ENCODE measurements at regions not wholly inside any gene's neighbourhood (a gene's known extent, or its start where the extent isn't known, plus 50 kb on each side); places are given as distances from the start of the nearest gene placed in this dataset.

DNA sequence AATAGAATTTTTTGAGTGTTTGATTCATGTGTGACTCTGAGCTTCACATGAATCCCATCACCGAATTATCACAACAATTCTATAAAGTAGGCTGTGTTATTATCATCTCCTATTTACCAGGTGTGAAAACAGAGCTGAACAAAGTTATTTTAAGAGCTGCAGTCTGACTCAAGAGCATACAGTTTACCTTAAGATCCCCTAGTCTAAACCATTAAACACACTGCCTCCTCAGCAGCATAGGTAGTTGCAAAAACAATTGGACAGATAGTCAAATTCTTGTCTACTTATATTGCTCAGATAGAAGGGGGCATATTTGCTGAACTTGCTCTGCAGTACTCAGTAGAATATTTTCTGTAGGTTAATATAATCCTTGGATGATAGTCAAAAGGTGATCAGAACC lies 219.8 kb upstream of the ATP2B1 start:
- DNase-seq (ENCODE audit: low spot score): no peak

DNA sequence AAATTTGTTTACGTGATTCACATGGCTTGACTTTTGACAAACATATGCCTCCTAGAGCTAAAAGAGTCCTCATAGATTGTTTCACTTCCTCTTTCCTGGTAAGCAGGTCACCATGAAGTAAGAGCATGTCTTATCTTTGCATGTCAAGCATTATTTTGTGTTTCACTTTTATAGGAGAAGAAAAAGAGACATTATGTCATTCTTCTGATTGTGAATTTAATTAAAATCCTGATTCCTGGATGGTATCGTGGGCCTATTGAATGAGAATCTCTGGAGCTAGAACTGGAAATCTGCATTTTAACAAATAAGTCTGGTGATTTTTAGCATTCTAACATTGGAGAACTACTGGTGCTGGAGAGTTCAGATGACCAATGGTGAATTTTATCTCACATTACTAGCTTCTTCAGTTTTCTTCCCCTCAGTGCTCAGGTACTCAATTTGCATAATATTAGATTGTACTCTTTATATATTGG lies 218.6 kb upstream of the ATP2B1 start:
- DNase-seq (ENCODE audit: low spot score): no peak

- no peak for DNase-seq (ENCODE audit: low spot score)
Observed at GRCh38 chr12:89924191-89924590, 215.6 kb upstream of the ATP2B1 start.

DNA sequence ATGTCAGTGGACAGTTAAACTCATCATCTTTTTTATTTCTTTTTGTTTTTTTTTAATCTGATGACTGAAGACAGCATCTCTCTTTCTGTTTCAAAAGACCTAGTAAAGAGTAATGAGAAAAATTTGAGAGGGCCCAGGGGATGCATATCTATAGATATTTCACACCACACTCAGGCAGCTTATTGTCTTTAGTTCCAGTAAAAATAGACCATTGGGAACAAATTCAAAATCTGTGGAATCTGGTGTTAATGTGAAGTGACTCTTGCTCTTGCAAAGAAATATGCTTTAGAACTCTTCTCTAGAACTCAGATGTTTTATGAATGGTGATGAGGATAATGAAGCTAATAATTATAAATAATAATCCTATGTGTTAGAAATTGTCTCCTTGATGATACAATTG lies 214.5 kb upstream of the ATP2B1 start:
- DNase-seq (ENCODE audit: low spot score): no peak

GRCh38 chr12:89920866-89921265 lies 212.2 kb upstream of the ATP2B1 start:
- no peak for DNase-seq (ENCODE audit: low spot score)

DNA sequence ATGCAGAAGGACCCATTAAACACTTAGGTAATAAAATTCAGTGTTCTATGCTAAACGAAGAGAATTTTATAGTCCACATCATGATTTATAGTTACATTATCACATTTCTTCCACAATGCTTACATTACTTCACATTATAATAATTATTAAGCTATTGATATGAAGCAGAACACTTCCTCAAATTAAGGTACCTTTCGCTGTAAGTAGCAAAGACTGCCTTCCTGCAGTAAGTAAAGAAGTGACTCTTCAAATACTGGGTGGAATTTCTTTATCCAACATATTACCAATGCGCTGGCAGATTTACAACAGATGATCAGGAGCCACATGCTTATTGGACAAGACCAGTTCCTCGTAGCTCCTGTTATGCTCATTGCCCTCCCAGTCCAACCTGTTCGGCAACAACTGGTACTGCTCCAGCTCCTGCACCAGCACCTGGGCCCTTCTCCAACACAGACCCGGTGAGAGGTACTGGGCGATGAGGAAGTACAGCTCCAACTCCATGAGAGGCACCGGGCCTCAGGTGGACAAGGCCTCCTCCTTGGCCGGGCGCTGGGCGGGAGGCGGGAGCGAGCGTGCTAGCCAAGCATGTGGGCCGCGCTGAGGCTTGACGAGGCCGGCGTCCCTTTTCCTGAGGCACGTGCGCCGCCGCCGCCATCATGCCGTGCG lies 210.7 kb upstream of the ATP2B1 start:
- no peak for DNase-seq (ENCODE audit: low spot score)

DNA sequence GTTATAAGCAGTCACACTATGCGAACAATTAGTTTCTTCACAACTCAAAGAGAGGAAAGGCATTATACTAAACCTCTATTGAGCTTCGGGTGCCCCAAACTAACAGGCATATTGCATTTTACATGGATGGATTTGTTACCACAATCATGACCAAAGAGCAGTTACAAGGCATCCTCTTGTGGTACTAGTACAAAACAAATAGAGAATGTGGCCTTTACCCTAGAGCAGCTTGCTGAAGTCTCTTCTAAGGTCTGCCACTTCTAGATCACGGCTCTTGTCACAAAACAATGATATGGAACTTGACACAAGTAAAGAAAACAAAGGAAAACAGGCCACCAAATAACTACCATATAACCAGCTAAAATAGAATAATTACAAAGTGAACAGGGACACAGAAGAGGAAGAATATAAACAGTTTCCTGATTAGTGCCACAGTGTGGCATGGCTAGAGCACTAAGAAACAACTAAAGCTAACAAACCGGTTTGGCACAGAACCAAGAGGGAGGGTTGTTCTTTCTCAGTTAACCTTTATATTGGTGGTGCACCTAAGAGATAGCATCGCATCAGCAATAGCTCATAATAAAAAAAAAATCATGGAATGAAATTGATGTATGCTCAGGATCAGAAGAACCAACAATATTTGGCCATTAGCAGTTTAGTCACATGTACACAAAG lies 209.7 kb upstream of the ATP2B1 start:
- no peak for DNase-seq (ENCODE audit: low spot score)

DNA sequence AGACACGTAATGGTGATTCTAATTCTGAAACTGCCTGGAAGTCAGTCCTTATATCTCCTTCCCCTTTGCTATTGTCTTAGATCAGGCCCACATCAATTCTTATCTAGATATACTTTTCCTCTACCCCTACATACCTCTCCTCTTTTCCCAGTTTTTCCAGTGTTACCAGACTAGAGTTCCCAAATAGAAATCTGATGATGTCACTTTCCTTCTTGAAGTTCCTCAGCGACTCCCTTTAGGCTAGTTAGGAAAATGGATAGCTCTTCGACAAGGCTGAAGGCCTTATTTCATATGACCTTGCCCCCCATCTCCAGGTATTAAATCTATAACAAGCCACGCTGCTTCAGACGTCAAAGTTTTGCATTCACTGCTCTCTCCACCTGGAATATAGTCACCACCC lies 201.1 kb upstream of the ATP2B1 start:
- DNase-seq (ENCODE audit: low spot score): no peak

GRCh38 chr12:89907659-89908058 lies 199.0 kb upstream of the ATP2B1 start:
- DNase-seq (ENCODE audit: low spot score): no peak

GRCh38 chr12:89906824-89907223 lies 198.2 kb upstream of the ATP2B1 start:
- no peak for DNase-seq (ENCODE audit: low spot score)

- DNase-seq (ENCODE audit: low spot score): no peak
Observed at GRCh38 chr12:89906178-89906577, 197.5 kb upstream of the ATP2B1 start.

DNA sequence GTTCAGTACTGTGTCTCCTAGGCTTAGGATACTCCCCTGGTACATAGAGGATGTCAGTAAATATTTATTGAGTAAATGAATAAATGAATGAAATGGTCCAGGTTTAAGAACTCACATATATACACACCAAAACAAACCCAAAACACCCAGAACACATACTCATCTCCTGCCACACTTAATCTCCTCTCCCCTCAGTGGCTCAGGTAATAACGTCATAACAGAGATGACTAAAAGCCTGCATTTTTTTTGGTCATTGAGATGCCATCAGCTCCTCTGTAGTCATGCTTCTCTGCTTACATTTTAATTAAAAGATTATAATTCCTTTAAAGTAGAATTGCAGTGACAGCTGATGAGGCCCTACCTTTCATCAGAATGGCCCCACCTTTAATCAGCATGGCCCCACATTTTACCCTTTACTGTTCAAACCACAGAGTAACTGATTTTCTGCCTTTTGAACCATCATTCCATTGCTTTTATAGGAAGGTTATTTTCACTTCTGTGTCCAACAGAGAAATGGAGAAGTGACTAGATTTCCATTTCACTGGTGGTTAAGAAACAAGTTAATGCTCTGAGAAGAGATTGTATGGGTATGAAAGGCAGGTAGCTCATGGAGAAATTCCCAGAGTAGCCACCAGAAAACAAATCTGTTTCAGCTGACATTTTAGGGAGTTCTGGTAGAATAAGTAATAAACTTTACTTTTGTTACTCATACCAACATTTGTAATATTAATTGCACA lies 193.4 kb upstream of the ATP2B1 start:
- DNase-seq (ENCODE audit: low spot score): no peak

DNA sequence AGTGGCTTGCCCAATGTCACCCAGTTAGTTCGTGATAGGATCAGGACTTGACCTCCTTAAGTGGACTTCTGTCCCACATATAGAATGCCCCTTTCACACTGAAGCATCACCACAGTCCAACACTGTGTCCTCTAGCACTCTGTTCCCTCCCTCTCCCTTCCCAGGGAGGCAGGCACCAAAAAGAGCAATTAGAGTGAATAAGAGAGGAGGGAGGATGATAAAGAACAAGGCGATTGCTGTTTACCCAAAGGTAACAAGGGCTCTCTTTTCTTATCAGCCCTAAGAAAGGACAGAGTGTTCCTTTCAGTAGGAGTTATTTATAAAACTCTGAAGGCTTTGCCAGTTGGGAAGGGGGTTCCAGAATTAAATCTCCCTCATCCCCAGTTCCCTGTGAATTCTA lies 192.7 kb upstream of the ATP2B1 start:
- no peak for DNase-seq (ENCODE audit: low spot score)

GRCh38 chr12:89899651-89900050 lies 191.0 kb upstream of the ATP2B1 start:
- no peak for DNase-seq (ENCODE audit: low spot score)

GRCh38 chr12:89895591-89895990 lies 187.0 kb upstream of the ATP2B1 start:
- DNase-seq (ENCODE audit: low spot score): no peak

DNA sequence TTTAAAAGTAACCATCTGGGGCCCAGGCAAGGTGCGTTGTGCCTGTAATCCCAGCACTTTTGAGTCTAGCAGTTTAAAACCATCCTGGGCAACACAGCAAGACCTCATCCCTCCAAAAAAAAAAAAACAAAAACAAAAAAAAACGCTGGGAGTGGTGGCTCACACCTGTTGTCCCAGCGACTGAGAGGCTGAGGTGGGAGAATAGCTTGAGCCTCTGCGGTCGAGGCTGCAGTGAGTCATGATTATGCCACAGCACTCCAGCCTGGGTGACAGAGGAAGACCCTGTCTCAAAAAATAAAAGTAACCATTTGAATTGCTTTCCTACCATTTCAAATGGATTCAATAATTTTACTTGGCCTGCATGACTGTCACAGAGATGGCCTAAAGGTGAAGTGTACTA lies 186.5 kb upstream of the ATP2B1 start:
- no peak for DNase-seq (ENCODE audit: low spot score)

DNA sequence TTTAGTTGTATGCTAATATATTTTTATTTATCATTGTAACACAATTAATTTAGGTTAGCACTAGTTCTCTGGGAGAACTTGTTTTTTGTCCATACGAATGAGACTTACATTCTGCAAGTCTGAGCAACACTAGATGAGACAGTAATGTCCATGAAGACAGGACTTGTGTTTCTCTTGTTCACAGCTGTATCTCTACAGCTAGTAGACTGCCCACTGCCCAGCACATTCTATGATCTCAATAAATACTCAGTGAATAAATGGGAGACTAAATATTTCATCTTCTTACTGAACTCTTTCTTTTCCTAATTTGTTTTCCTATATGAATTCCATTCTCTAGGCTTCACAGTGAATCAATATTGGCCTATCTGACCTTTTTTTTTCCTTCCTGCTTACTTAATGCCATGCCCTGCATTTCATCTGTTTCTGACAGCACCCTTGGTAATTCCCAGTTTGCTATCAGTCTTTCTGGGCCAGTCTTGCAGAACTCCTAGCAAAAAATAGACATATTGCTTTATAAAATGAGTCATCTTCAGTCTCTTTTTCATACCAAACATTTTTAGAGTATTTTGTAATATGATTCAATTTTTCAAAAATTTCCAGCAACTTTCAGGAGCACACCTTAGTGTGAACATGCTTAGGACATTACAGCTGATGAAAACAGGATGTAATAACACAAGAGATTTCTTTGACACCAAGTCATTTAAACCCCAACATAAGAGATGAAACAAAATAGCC lies 185.5 kb upstream of the ATP2B1 start:
- DNase-seq (ENCODE audit: low spot score): no peak

GRCh38 chr12:89892436-89892835 lies 183.8 kb upstream of the ATP2B1 start:
- no peak for DNase-seq (ENCODE audit: low spot score)

DNA sequence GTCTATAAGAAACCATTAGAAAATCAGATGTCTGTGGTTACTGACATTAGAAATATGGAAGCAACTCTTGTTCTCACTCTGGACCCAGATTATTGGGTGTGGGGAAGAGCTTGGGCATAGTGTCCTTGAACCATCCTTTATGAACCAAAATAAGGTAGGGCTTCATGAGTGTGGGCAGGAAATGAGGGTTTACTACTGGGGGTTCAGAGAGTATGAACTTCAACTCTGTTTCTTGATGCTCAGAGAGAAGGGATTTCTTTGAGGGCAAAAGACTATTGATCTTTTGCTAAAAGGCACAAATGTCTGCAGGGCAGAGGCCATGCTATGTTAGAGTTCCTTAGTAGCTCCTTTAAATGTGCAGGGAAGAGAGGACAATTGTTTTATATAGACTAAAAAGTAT lies 183.3 kb upstream of the ATP2B1 start:
- no peak for DNase-seq (ENCODE audit: low spot score)

- DNase-seq (ENCODE audit: low spot score): no peak
Observed at GRCh38 chr12:89890161-89890560, 181.5 kb upstream of the ATP2B1 start.

DNA sequence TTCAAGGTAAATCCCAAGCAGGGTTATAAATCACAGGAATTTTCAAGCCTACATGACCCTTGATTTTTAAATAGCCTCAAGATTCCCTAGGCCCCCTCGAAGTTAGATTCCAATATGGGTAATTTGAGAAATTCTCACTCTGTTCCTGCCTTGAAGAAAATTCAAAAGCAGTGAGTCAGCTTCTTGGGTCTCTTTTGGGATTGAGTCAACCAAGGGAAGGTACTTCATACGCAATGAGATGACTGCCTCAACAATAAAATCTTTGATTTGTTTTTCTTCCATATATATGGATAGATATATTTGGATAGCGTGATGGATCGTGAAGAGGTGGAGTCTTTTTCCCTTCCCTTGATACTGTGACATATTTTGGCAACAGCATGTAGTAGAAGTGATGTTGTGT lies 180.4 kb upstream of the ATP2B1 start:
- no peak for DNase-seq (ENCODE audit: low spot score)

- no peak for DNase-seq (ENCODE audit: low spot score)
Observed at GRCh38 chr12:89884952-89885351, 176.3 kb upstream of the ATP2B1 start.
